ENCODE measurements at regions not wholly inside any gene's neighbourhood (a gene's known extent, or its start where the extent isn't known, plus 50 kb on each side); places are given as distances from the start of the nearest gene placed in this dataset.

DNA sequence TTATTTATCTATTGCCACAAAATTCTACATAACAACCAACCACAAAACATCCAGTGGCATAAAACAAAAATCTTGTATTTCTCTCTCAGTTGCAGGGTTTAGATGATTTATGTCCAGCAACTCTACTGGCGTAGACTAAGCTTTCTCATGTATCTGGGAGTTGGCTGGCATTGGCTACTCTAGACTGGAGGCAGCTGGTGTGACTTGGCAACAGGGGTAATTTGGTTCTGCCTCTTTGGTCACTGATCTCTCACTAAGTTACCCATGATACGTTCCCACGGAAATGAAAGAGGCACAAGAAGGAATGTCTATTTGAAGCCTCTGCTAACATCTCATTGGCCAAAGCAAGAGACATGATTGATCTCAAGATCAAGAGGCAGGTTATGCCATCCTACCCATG lies 144.0 kb downstream of the HS3ST3B1 start:
- H3K4me3 ChIP-seq (replicated peaks; ENCODE audit: low read depth, low read length): no peak overlapping the region
- no peak for TF ChIP-seq CTCF (IDR thresholded peaks at IDR 0.05; ENCODE audit: low read depth, low read length, missing control alignments)
- DNase-seq (ENCODE audit: extremely low read depth, low read depth): no peak

DNA sequence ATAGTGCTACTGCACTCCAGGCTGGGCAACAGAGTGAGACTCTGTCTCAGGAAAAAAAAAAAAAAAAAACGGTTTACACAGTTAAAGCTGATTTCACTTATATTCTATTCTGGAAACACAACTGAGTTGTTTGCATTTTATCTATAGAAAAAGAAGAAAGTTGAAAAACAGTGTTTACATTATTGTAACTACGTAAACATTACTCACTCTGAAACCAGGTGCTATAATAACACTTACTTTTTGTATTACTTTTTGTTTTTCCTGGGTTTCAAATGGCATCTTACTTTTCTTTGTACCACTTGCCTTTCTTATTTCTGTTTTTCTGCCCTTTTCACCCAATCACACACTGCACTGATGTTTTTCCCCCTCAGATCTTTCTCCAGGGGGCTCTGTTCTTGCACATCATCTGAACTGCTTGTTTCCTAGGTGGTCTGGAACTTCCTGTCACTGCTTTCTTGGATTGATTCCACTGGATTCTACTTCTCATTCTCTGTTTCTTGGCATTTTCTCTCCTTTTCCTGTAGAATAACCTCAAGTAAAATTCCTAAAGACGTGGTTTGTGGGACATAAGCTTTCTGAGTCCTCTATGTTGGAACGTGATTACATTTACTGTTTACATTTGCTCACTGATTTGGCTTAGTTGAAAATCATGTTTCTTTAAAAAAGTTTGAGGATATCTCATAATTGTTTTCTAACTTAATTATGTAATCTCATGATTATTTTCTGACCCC lies 142.1 kb downstream of the HS3ST3B1 start:
- DNase-seq (ENCODE audit: extremely low read depth, low read depth): no peak
- no peak for TF ChIP-seq CTCF (IDR thresholded peaks at IDR 0.05; ENCODE audit: low read depth, low read length, missing control alignments)

DNA sequence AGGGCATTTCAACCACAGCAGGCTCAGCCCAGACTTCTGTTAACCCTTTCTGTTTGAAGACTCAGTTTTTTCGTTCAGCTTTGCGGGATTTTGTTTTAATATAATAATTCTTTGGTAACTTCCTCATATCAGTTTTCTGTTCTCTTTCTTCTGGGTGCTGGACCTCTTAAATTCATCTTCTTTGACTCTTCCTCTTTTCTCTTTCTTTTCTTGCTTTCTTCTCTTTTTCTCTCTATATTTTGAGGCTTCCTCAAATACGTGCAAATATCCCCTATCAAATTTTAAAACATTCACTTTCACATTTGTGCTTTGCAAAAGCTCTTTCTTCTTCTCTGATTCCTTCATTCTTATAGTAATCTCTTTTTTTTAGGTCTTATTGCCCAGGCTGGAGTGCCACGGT lies 136.3 kb downstream of the HS3ST3B1 start:
- TF ChIP-seq CTCF (IDR thresholded peaks at IDR 0.05; ENCODE audit: low read depth, low read length, missing control alignments): no peak

More for the DNA sequence above, 142.1 kb downstream of the HS3ST3B1 start:
- no peak overlapping the region for H3K4me3 ChIP-seq (replicated peaks; ENCODE audit: low read depth, low read length)

GRCh38 chr17:14436266-14436665 lies 135.4 kb downstream of the HS3ST3B1 start:
- no peak for TF ChIP-seq CTCF (IDR thresholded peaks at IDR 0.05; ENCODE audit: low read depth, low read length, missing control alignments)
- no peak for DNase-seq (ENCODE audit: extremely low read depth, low read depth)
- H3K4me3 ChIP-seq (replicated peaks; ENCODE audit: low read depth, low read length): no peak overlapping the region

More for the DNA sequence above, 136.3 kb downstream of the HS3ST3B1 start:
- H3K4me3 ChIP-seq (replicated peaks; ENCODE audit: low read depth, low read length): no peak overlapping the region
- no peak for DNase-seq (ENCODE audit: extremely low read depth, low read depth)

GRCh38 chr17:14434506-14434905 lies 133.6 kb downstream of the HS3ST3B1 start:
- TF ChIP-seq CTCF (IDR thresholded peaks at IDR 0.05; ENCODE audit: low read depth, low read length, missing control alignments): no peak
- no peak overlapping the region for H3K4me3 ChIP-seq (replicated peaks; ENCODE audit: low read depth, low read length)
- DNase-seq (ENCODE audit: extremely low read depth, low read depth): no peak

DNA sequence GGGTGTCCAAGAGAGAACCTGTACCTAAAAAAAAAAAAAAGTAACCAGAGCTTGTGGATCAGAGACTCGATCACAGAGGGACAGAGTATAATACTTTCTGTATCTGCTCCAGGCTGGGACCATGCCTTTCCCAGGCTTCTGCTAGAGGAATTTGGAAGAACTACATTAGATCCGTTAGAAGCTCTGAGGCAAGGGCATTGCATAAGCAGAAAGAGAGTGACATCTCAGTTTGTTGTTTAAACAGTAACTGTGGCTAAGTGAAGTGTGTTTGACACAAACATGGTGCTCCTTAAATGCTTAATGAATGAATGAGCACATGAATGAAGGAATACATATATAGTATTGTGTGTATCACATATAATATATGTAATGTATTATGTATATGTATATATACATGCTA lies 131.2 kb downstream of the HS3ST3B1 start:
- no peak for DNase-seq (ENCODE audit: extremely low read depth, low read depth)
- H3K4me3 ChIP-seq (replicated peaks; ENCODE audit: low read depth, low read length): no peak overlapping the region
- no peak for TF ChIP-seq CTCF (IDR thresholded peaks at IDR 0.05; ENCODE audit: low read depth, low read length, missing control alignments)

DNA sequence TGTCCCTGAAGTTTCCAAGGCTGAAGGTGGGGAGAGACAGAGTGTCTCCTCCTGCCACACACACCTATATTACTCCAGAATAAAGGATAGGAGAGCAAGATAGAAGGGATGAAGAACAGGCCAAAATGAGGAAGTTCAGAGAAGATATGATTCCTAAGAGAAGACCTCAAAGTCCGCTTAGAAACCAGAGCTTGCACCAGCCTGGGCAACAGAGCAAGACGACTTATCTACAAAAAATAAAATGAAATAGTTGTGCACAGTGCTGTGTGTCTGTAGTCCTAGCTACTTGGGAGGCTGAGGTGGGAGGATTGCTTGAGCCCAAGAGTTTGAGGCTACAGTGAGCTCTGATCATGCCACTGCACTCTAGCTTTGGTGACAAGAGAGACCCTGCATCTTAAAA lies 128.2 kb downstream of the HS3ST3B1 start:
- no peak for TF ChIP-seq CTCF (IDR thresholded peaks at IDR 0.05; ENCODE audit: low read depth, low read length, missing control alignments)
- no peak for DNase-seq (ENCODE audit: extremely low read depth, low read depth)
- H3K4me3 ChIP-seq (replicated peaks; ENCODE audit: low read depth, low read length): no peak overlapping the region
